ENCODE measurements at regions not wholly inside any gene's neighbourhood (a gene's known extent, or its start where the extent isn't known, plus 50 kb on each side); places are given as distances from the start of the nearest gene placed in this dataset.

DNA sequence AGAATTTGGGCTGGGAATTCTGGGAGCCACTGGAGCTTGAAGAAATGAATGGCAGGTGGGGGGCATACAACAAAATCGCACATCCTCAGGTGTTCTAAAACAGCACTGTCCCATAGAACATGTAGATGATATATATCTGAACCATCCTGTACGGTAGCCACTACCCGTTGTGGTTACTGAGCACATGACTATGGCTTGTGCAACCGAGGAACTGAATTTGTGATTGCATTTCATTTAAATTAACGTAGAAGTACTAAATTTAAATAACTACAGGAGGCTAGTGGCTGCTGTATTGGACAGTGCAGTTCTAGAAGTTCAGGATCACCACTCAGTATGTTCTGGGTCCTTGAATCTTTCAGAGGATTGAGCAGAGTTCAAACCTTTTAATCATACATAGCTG is 172.4 kb downstream of the PHETA1 start:
- Histone ChIP-seq H3K27me3 (ENCODE audit: insufficient read depth, poor library complexity, severe bottlenecking) (no peaks in the 10 kb centered on the region), H3K27ac (replicated peaks) (peak overlapping the region; percentile 70), H3K4me3 (replicated peaks; ENCODE audit: insufficient read depth, low read length) (no peak overlapping the region)
- no peak for TF ChIP-seq POLR2AphosphoS5 (IDR thresholded peaks at IDR 0.05; ENCODE audit: low read depth)
- TF ChIP-seq GABPA (IDR thresholded peaks at IDR 0.05; ENCODE audit: low read depth): no peak
- TF ChIP-seq, protein P1, sequence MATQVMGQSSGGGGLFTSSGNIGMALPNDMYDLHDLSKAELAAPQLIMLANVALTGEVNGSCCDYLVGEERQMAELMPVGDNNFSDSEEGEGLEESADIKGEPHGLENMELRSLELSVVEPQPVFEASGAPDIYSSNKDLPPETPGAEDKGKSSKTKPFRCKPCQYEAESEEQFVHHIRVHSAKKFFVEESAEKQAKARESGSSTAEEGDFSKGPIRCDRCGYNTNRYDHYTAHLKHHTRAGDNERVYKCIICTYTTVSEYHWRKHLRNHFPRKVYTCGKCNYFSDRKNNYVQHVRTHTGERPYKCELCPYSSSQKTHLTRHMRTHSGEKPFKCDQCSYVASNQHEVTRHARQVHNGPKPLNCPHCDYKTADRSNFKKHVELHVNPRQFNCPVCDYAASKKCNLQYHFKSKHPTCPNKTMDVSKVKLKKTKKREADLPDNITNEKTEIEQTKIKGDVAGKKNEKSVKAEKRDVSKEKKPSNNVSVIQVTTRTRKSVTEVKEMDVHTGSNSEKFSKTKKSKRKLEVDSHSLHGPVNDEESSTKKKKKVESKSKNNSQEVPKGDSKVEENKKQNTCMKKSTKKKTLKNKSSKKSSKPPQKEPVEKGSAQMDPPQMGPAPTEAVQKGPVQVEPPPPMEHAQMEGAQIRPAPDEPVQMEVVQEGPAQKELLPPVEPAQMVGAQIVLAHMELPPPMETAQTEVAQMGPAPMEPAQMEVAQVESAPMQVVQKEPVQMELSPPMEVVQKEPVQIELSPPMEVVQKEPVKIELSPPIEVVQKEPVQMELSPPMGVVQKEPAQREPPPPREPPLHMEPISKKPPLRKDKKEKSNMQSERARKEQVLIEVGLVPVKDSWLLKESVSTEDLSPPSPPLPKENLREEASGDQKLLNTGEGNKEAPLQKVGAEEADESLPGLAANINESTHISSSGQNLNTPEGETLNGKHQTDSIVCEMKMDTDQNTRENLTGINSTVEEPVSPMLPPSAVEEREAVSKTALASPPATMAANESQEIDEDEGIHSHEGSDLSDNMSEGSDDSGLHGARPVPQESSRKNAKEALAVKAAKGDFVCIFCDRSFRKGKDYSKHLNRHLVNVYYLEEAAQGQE (IDR thresholded peaks at IDR 0.05; ENCODE audit: insufficient replicate concordance, low read depth): no peak
- TF ChIP-seq, protein P2, sequence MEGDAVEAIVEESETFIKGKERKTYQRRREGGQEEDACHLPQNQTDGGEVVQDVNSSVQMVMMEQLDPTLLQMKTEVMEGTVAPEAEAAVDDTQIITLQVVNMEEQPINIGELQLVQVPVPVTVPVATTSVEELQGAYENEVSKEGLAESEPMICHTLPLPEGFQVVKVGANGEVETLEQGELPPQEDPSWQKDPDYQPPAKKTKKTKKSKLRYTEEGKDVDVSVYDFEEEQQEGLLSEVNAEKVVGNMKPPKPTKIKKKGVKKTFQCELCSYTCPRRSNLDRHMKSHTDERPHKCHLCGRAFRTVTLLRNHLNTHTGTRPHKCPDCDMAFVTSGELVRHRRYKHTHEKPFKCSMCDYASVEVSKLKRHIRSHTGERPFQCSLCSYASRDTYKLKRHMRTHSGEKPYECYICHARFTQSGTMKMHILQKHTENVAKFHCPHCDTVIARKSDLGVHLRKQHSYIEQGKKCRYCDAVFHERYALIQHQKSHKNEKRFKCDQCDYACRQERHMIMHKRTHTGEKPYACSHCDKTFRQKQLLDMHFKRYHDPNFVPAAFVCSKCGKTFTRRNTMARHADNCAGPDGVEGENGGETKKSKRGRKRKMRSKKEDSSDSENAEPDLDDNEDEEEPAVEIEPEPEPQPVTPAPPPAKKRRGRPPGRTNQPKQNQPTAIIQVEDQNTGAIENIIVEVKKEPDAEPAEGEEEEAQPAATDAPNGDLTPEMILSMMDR (IDR thresholded peaks at IDR 0.05; ENCODE audit: insufficient read depth, low read length): no peak
- TF ChIP-seq SPI1 (IDR thresholded peaks at IDR 0.05; ENCODE audit: borderline replicate concordance, low read depth): no peak; the same call in 1 of the 2 replicates
- DNase-seq (ENCODE audit: low read depth in 1 of 2, low spot score in 1 of 2): peak in 1 of 2 experiments; percentile 85

GRCh38 chr12:111195316-111195715 is 173.6 kb downstream of the PHETA1 start:
- no peaks in the 10 kb centered on the region for H3K27me3 ChIP-seq (ENCODE audit: insufficient read depth, poor library complexity, severe bottlenecking)
- TF ChIP-seq POLR2AphosphoS5 (IDR thresholded peaks at IDR 0.05; ENCODE audit: low read depth): no peak
- TF ChIP-seq SPI1 (IDR thresholded peaks at IDR 0.05; ENCODE audit: borderline replicate concordance, low read depth): no peak
- TF ChIP-seq, protein P2 (IDR thresholded peaks at IDR 0.05; ENCODE audit: insufficient read depth, low read length): no peak
- TF ChIP-seq GABPA (IDR thresholded peaks at IDR 0.05; ENCODE audit: low read depth): no peak
- TF ChIP-seq, protein P1 (IDR thresholded peaks at IDR 0.05; ENCODE audit: insufficient replicate concordance, low read depth): no peak
- H3K4me3 ChIP-seq (replicated peaks; ENCODE audit: insufficient read depth, low read length): no peak overlapping the region

DNA sequence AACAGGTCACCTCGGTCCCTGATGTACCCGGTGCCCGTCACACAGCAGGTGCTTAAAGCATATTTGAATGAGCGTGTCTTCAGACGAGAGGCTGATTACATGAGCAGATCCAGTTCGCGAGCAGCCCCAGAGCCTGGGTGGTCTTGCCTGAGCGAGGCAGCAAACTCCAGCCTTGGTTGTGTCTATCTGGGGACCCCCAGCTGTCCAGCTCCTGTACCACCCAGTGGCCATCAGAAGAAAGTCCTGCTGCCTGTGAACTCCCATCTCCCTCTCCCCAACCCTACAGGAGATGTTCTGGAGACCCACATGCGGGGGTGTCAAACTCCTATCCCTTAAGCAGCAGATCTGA is 174.2 kb downstream of the PHETA1 start:
- TF ChIP-seq, protein P2 (IDR thresholded peaks at IDR 0.05; ENCODE audit: insufficient read depth, low read length): no peak
- no peak for TF ChIP-seq SPI1 (IDR thresholded peaks at IDR 0.05; ENCODE audit: borderline replicate concordance, low read depth)
- TF ChIP-seq, protein P1 (IDR thresholded peaks at IDR 0.05; ENCODE audit: insufficient replicate concordance, low read depth): no peak
- TF ChIP-seq POLR2AphosphoS5 (IDR thresholded peaks at IDR 0.05; ENCODE audit: low read depth): no peak
- DNase-seq (ENCODE audit: low read depth in 1 of 2, low spot score in 1 of 2): no peak
- Histone ChIP-seq H3K27ac (replicated peaks) (no peak overlapping the region), H3K27me3 (ENCODE audit: insufficient read depth, poor library complexity, severe bottlenecking) (no peaks in the 10 kb centered on the region), H3K4me3 (replicated peaks; ENCODE audit: insufficient read depth, low read length) (no peak overlapping the region)

More at GRCh38 chr12:111195316-111195715, 173.6 kb downstream of the PHETA1 start:
- DNase-seq (ENCODE audit: low read depth in 1 of 2, low spot score in 1 of 2): no peak
- H3K27ac ChIP-seq (replicated peaks): peak overlapping the region; percentile 70

Measured in HL-60 (cell line).